Sigmoid colon (tissue), 6 donors: ENCODE measurements at regions not wholly inside any gene's neighbourhood (a gene's known extent, or its start where the extent isn't known, plus 50 kb on each side); places are given as distances from the start of the nearest gene placed in this dataset.

Experiments used
- DNase-seq: peaks from one replicate; pipeline ENCODE4 v3.0.0-alpha.2; 2019
- H3K27ac ChIP-seq, 4 donors: fragments of 200-600 bp; sonication (generic); one replicate each; pipeline ENCODE4 v1.5.1; 2016 to 2019; ENCODE audit warnings: mild to moderate bottlenecking in 1 of 4
- H3K27me3 ChIP-seq, 3 donors: fragments of 200-600 bp; sonication (generic); one replicate each; pipeline ENCODE4 v1.5.1; 2019; ENCODE audit warnings: mild to moderate bottlenecking in 1 of 3
- H3K36me3 ChIP-seq, 4 donors: fragments of 200-600 bp; sonication (generic); one replicate each; pipeline ENCODE4 v1.5.1; 2016 to 2019
- H3K4me1 ChIP-seq, 4 donors: fragments of 200-600 bp; sonication (generic); one replicate each; pipeline ENCODE4 v1.5.1; 2017 to 2019
- H3K4me3 ChIP-seq, 4 donors: fragments of 200-600 bp; sonication (generic); one replicate each; pipeline ENCODE4 v1.5.1; 2017 to 2019; ENCODE audit warnings: mild to moderate bottlenecking in 2 of 4, moderate library complexity in 1 of 4
- H3K9me3 ChIP-seq, 4 donors: fragments of 200-600 bp in 3 of 4; sonication (generic) in 3 of 4; one replicate each; pipeline versions ENCODE4 v1.5.1 to v1.6.1; 2013 to 2019
- EP300 ChIP-seq, 4 donors: sonication (generic); formaldehyde crosslinking; IDR thresholded peaks; one replicate each; pipeline ENCODE4 v1.6.1; 2017; ENCODE audit warnings: antibody characterized with exemption in 4 of 4
- POLR2A ChIP-seq, 2 donors: fragments of 450-650 bp; IDR thresholded peaks; one replicate each; pipeline ENCODE4 v1.6.1; 2016; ENCODE audit warnings: antibody characterized with exemption in 2 of 2, mild to moderate bottlenecking in 2 of 2, moderate library complexity in 2 of 2
- POLR2AphosphoS5 ChIP-seq, 4 donors: sonication (generic); formaldehyde crosslinking; IDR thresholded peaks; one replicate each; pipeline ENCODE4 v1.6.1; 2017; ENCODE audit warnings: antibody characterized with exemption in 4 of 4
- WGBS, 2 donors: extraction: QIAGEN DNeasy Blood & Tissue Kit; methylation state at CpG; one replicate each; pipeline ENCODE4 v1.1.7; 2013; 5-methylcytosine and 5-hydroxymethylcytosine counted together
- intact Hi-C: fragments of 100-400 bp; cut with DNase I; formaldehyde crosslinking; loops from one replicate; pipeline ENCODE4 v1.15.1; 2023
- TF ChIP-seq, protein P1 (sequence below), 4 experiments: fragments of 450-650 bp in 3 of 4; fragments of 200-600 bp in 1 of 4; IDR thresholded peaks; one replicate each; pipeline ENCODE4 v1.5.1; 2016 to 2019; ENCODE audit warnings: antibody characterized with exemption in 4 of 4, mild to moderate bottlenecking in 3 of 4, moderate library complexity in 2 of 4
- donor health status: healthy with polysubstance abuse.
- donor health status: healthy.

DNA sequence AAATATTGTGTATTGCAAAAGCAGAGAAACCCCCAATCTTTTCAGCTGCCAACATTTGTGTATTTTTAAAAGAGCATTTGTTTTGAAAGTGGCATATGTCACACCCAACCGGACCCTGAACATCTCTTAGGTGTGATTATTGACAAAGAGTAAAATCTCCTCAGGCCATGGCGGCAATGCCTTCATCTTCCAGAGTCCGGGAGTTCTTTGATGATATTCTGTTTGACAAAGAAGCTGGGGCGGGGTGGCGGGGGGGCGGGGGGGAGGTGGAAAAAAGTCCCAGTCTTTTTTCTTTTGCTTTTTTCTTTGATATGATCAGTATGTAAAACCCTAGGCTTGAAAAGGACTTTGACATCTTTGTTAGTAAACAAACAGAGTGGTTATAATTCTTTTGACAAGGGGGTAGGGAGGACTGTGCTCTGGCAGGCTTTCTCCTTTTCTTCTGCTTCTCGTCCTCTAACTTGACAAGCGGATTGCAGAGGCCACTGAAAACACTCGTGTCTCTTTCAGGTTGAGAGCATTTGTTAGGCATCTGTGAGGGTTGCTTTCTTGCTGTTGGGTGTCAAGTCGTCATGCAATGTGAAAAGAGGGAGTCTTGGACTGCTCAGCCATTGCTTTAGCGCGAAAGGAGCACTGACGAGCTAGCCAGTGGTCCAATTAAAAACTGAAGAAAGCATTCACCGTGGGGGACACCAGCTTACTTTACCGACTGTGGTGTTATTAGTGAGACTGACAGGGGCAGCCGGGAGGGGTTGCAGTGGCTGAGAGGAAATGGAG is 243.2 kb downstream of the NSUN3 start:
- no peaks in the 10 kb centered on the region for H3K9me3 ChIP-seq
- no peaks in the 10 kb centered on the region for H3K36me3 ChIP-seq
- H3K4me1 ChIP-seq: peaks cover 0 to 53% (median 53%) of the 10 kb centered on the region in 4 donors
- H3K27me3 ChIP-seq: no peaks in the 10 kb centered on the region
- H3K27ac ChIP-seq: peak overlapping the region; percentile 21 to 63 (median 52)
- no peak overlapping the region for H3K4me3 ChIP-seq
- intact Hi-C loops: no loop called here
- DNase-seq: no peak
- WGBS, 2 donors: 23 to 46% methylated on average over 16 of the region's 16 CpGs
- TF ChIP-seq POLR2AphosphoS5 (IDR thresholded peaks at IDR 0.05) (peak in 2 of 4 donors; percentile 55 to 66), EP300 (IDR thresholded peaks at IDR 0.05) (no peak)

DNA sequence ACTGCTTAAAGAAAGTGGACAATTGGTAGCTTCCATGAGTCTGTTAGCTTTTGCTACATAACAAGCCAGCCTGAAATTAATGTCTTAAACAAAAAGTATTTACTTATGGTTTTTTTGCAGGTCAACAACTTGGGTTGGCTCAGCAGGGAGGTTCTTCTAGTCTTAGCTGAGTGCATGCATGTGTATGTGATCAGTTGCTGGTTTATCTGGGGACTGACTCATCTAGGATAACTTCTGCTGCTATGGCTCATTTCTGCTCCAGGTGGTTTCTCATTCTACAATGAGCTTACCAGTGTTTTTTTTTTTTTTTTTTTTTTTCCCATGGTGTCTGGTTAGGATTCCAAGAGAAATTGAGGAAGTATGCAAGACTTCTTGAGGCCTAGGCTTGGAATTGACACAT is 244.7 kb downstream of the NSUN3 start:
- Histone ChIP-seq H3K4me1 (peaks cover 0 to 65% (median 62%) of the 10 kb centered on the region in 4 donors), H3K27ac (no peak overlapping the region), H3K9me3 (no peaks in the 10 kb centered on the region), H3K4me3 (no peak overlapping the region), H3K27me3 (no peaks in the 10 kb centered on the region), H3K36me3 (no peaks in the 10 kb centered on the region)
- TF ChIP-seq EP300 (IDR thresholded peaks at IDR 0.05) (no peak), POLR2AphosphoS5 (IDR thresholded peaks at IDR 0.05) (no peak), POLR2A (IDR thresholded peaks at IDR 0.05) (no peak)
- TF ChIP-seq, protein P1, sequence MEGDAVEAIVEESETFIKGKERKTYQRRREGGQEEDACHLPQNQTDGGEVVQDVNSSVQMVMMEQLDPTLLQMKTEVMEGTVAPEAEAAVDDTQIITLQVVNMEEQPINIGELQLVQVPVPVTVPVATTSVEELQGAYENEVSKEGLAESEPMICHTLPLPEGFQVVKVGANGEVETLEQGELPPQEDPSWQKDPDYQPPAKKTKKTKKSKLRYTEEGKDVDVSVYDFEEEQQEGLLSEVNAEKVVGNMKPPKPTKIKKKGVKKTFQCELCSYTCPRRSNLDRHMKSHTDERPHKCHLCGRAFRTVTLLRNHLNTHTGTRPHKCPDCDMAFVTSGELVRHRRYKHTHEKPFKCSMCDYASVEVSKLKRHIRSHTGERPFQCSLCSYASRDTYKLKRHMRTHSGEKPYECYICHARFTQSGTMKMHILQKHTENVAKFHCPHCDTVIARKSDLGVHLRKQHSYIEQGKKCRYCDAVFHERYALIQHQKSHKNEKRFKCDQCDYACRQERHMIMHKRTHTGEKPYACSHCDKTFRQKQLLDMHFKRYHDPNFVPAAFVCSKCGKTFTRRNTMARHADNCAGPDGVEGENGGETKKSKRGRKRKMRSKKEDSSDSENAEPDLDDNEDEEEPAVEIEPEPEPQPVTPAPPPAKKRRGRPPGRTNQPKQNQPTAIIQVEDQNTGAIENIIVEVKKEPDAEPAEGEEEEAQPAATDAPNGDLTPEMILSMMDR (IDR thresholded peaks at IDR 0.05): no peak
- intact Hi-C loops: no loop called here
- DNase-seq: no peak

DNA sequence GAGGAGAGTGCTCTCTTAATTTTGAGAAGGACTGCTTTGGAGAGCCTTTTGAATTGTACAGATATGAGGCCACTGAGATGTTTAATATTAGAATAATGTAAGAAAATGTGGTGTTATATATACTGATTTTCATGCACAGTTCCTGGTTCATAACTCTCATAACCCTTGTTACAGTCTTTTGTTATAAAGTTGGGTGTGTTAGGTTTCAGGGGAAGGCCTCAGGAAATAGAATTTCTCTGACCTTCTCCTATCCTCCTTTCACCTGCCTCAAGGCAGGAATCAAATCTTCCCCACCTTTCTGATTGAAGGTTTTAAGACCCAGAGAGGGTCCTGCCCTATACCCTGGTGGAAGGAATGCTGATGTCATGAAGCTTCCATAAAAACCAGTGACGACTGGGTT is 245.9 kb downstream of the NSUN3 start:
- intact Hi-C loops: no loop called here
- no peaks in the 10 kb centered on the region for H3K36me3 ChIP-seq
- 32 to 73% methylated on average over 1 of the region's 1 CpG for WGBS, 2 donors
- peaks cover 0 to 59% (median 57%) of the 10 kb centered on the region in 4 donors for H3K4me1 ChIP-seq
- TF ChIP-seq, protein P1 (IDR thresholded peaks at IDR 0.05): no peak
- TF ChIP-seq POLR2AphosphoS5 (IDR thresholded peaks at IDR 0.05) (no peak), POLR2A (IDR thresholded peaks at IDR 0.05) (no peak), EP300 (IDR thresholded peaks at IDR 0.05) (no peak)
- H3K4me3 ChIP-seq: no peak overlapping the region
- no peaks in the 10 kb centered on the region for H3K27me3 ChIP-seq
- H3K9me3 ChIP-seq: no peaks in the 10 kb centered on the region
- peak overlapping the region in 1 of 4 donors; percentile 53 for H3K27ac ChIP-seq
- no peak for DNase-seq

DNA sequence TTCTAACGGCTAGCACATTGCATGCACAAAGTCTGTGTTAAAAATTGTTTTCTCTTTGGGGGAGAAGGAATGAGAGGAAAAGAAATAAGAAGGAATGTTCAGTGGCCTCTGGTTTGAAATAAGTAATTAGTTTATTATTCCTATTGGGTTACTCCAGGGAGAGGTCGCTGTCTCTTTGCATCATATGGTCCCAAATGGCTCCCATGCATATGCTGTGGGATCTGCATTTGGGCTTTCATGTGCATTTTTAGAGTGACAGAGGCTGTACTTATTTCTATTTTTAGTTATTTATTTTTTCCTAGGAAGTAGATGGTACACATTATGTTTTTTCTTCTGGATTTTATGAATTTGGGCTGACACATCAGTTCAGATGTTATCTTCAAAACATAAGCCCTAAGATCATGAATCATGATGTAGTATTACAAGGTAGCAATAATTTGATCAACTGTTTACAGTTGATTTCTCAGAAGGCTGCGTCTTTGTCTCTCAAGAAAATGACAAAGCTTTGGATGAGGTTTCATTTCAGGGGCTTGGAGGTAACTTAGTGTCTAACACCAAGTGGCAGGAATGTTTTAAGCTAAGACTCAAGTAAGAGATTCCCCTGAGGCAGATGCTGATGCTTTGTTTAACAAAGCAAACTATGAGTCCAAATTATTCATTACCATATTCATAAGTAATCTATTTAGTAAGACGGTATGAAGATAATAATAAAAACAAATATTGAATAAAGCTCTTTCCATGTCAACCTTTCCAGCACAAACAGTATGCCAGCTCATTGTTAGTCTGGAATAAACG is 247.7 kb downstream of the NSUN3 start:
- no peak overlapping the region for H3K4me3 ChIP-seq
- intact Hi-C loops: loop anchor here (10.0 kb wide), 1 partner anchor 174 kb away; no protein-coding TSS in a partner anchor
- H3K36me3 ChIP-seq: no peaks in the 10 kb centered on the region
- TF ChIP-seq POLR2A (IDR thresholded peaks at IDR 0.05) (no peak), EP300 (IDR thresholded peaks at IDR 0.05) (no peak), POLR2AphosphoS5 (IDR thresholded peaks at IDR 0.05) (no peak)
- TF ChIP-seq, protein P1 (IDR thresholded peaks at IDR 0.05): no peak
- no peaks in the 10 kb centered on the region for H3K9me3 ChIP-seq
- 59 to 76% methylated on average over 5 of the region's 5 CpGs for WGBS, 2 donors
- no peaks in the 10 kb centered on the region for H3K27me3 ChIP-seq
- DNase-seq: no peak
- peaks cover 0 to 42% (median 39%) of the 10 kb centered on the region in 4 donors for H3K4me1 ChIP-seq
- peak overlapping the region in 3 of 4 donors; percentile 35 to 53 (median 48) for H3K27ac ChIP-seq

DNA sequence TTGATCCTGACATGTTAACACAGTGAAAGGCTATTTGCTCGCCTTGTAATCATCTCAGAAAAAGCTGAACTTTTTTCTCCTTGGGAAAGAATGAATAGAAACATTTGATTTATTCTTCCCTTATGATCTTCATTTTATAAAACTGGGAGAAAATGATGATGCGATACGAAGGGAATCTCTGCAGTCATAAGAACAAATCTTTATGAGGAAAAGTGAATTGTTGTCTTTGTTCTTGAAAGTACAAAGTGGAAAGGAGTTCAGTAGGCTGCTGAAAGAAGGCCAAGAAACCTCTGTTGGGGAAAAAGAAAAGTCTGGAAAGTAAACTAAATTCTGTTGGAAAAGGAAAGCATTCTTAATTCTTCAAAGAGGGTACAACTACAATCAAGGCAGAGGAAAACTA is 248.8 kb downstream of the NSUN3 start:
- Histone ChIP-seq H3K9me3 (no peaks in the 10 kb centered on the region), H3K4me3 (no peak overlapping the region), H3K4me1 (peaks cover 0 to 33% (median 29%) of the 10 kb centered on the region in 4 donors), H3K36me3 (no peaks in the 10 kb centered on the region), H3K27ac (peak overlapping the region in 3 of 4 donors; percentile 35 to 53 (median 48)), H3K27me3 (no peaks in the 10 kb centered on the region)
- WGBS, 2 donors: 14 to 58% methylated on average over 3 of the region's 3 CpGs
- no peak for DNase-seq
- intact Hi-C loops: loop anchor here (10.0 kb wide), 1 partner anchor 173 kb away; no protein-coding TSS in a partner anchor
- TF ChIP-seq EP300 (IDR thresholded peaks at IDR 0.05) (no peak), POLR2AphosphoS5 (IDR thresholded peaks at IDR 0.05) (no peak), POLR2A (IDR thresholded peaks at IDR 0.05) (no peak)
- TF ChIP-seq, protein P1 (IDR thresholded peaks at IDR 0.05): no peak
